Body of pancreas (tissue), 4 donors: ENCODE measurements at regions not wholly inside any gene's neighbourhood (a gene's known extent, or its start where the extent isn't known, plus 50 kb on each side); places are given as distances from the start of the nearest gene placed in this dataset.

Experiments
- ATAC-seq: fragments of 150-250 bp; one replicate; pipeline ENCODE4 v1.9.1; 2016
- DNase-seq, 4 donors: peaks; one replicate each; pipeline ENCODE4 v3.0.0-alpha.2; 2019
- H3K27ac ChIP-seq, 4 donors: fragments of 200-600 bp; sonication (generic); 1 replicate in 3 of 4; 2 replicates in 1 of 4; pipeline versions ENCODE4 v1.5.1 to v1.6.1; 2016 to 2019; ENCODE audit warnings: mild to moderate bottlenecking in 1 of 4, mixed read lengths in 1 of 4, moderate library complexity in 1 of 4
- H3K27me3 ChIP-seq, 2 donors: fragments of 200-600 bp; sonication (generic); one replicate each; pipeline ENCODE4 v1.6.0; 2016; ENCODE audit warnings: mild to moderate bottlenecking in 1 of 2
- H3K36me3 ChIP-seq, 2 donors: fragments of 200-600 bp; sonication (generic); replicated peaks in 1 of 2; 2 replicates each; pipeline ENCODE4 v1.5.1; 2016; ENCODE audit warnings: low read depth in 2 of 2; ENCODE audit not compliant: insufficient read depth in 1 of 2
- H3K4me1 ChIP-seq: fragments of 200-600 bp; sonication (generic); one replicate; pipeline ENCODE4 v1.6.0; 2016
- H3K4me3 ChIP-seq, 2 donors: fragments of 200-600 bp; sonication (generic); 1 replicate in 1 of 2; 2 replicates in 1 of 2; pipeline ENCODE4 v1.5.1; 2016 to 2019
- H3K9me3 ChIP-seq, 3 donors: fragments of 200-600 bp; sonication (generic); 1 replicate in 2 of 3; 2 replicates in 1 of 3; pipeline ENCODE4 v1.5.1; 2016
- POLR2A ChIP-seq, 3 donors: fragments of 450-650 bp; IDR thresholded peaks; one replicate each; pipeline ENCODE4 v1.6.1; 2016; ENCODE audit warnings: antibody characterized with exemption in 3 of 3, mild to moderate bottlenecking in 2 of 3
- WGBS, 2 donors: methylation state at CpG; one replicate each; pipeline ENCODE4 v1.1.5; 2017; 5-methylcytosine and 5-hydroxymethylcytosine counted together
- intact Hi-C: fragments of 100-400 bp; cut with DNase I; formaldehyde crosslinking; loops from one replicate; pipeline ENCODE4 v1.15.1; 2023
- TF ChIP-seq, protein P1 (sequence below), 7 experiments: fragments of 450-650 bp in 4 of 7; fragments of 200-600 bp in 3 of 7; sonication (generic) in 3 of 7; IDR thresholded peaks; one replicate each; pipeline ENCODE4 v1.5.1; 2016 to 2019; ENCODE audit warnings: antibody characterized with exemption in 7 of 7

DNA sequence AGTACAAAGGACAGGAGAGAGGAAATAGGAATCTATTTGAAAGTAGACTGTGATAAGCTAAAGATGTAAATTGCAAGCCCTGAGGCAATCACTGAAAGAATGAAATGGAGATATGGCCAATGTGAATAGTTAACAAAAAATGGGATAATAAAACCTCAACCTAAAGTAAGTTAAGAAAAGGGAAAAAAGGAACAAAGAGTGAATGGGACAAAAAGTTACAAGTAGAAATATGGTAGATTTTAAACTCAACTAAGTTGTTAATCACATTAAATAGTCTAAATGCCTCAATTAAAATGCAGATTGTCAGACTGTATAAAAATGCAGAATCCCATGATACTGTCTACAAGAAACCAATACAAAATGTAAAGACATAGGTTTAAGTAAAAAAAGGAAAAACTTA, 165.2 kb upstream of the RBMS1 start:
- Histone ChIP-seq H3K27ac (no peak overlapping the region), H3K36me3 (no peaks in the 10 kb centered on the region), H3K27me3 (no peaks in the 10 kb centered on the region), H3K4me3 (no peak overlapping the region), H3K9me3 (no peaks in the 10 kb centered on the region), H3K4me1 (no peaks in the 10 kb centered on the region)
- no peak for TF ChIP-seq POLR2A (IDR thresholded peaks at IDR 0.05)
- TF ChIP-seq, protein P1, sequence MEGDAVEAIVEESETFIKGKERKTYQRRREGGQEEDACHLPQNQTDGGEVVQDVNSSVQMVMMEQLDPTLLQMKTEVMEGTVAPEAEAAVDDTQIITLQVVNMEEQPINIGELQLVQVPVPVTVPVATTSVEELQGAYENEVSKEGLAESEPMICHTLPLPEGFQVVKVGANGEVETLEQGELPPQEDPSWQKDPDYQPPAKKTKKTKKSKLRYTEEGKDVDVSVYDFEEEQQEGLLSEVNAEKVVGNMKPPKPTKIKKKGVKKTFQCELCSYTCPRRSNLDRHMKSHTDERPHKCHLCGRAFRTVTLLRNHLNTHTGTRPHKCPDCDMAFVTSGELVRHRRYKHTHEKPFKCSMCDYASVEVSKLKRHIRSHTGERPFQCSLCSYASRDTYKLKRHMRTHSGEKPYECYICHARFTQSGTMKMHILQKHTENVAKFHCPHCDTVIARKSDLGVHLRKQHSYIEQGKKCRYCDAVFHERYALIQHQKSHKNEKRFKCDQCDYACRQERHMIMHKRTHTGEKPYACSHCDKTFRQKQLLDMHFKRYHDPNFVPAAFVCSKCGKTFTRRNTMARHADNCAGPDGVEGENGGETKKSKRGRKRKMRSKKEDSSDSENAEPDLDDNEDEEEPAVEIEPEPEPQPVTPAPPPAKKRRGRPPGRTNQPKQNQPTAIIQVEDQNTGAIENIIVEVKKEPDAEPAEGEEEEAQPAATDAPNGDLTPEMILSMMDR (IDR thresholded peaks at IDR 0.05), result no peak
- intact Hi-C loops, result no loop called here
- DNase-seq, result no peak
- ATAC-seq, result no peak

DNA sequence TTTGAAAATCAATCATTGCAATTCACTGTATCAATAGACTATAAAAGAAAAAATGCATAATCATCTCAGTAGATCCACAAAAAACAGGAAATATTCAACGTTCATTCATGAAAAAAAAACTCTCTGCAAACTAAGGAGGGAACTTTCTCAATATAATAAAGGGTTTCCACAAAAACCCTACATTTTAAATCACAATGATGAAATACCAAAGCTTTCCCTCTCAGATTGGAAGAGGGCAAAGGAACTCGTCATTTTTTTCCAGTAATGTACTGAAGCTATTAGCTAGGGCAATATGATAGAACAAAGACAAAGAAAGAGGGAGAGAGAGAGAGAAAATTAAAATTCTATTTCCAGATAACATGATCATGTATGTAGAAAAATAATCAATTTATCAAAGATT, 167.1 kb upstream of the RBMS1 start:
- DNase-seq (no peak), ATAC-seq (no peak)
- H3K4me1 ChIP-seq, result no peaks in the 10 kb centered on the region
- intact Hi-C loops, result no loop called here
- TF ChIP-seq POLR2A (IDR thresholded peaks at IDR 0.05), result no peak
- TF ChIP-seq, protein P1 (IDR thresholded peaks at IDR 0.05), result no peak
- no peak overlapping the region for H3K27ac ChIP-seq
- no peak overlapping the region for H3K4me3 ChIP-seq
- 52% methylated on average over 2 of the region's 2 CpGs for WGBS, 2 donors
- H3K27me3 ChIP-seq, result no peaks in the 10 kb centered on the region
- no peaks in the 10 kb centered on the region for H3K9me3 ChIP-seq
- H3K36me3 ChIP-seq, result no peaks in the 10 kb centered on the region

DNA sequence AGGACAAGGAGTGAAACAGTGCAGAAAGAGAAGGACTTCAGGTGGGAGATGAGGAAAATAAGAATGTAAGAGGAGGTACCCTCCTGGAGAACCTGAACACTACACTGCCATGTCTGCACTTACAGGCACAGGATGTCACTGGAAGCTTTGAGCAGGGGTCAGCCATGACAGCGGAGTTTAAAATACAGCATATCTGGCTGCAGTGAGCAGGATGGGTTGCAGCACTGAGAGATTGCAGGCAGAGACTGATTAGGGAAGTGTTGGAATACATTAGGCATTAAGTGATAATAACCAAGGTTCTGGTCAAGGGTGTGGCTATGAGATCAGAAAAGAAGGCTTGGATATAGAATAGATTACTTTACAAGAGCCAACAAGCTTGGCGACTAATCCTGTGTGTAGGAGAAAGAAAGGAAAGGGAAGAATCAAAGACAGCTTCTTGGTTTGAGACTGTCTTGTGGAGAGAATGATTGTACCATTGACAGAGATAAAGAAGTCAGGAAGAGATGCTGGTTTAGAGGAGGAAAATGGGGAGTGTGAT, 171.1 kb upstream of the RBMS1 start:
- intact Hi-C loops, result no loop called here

DNA sequence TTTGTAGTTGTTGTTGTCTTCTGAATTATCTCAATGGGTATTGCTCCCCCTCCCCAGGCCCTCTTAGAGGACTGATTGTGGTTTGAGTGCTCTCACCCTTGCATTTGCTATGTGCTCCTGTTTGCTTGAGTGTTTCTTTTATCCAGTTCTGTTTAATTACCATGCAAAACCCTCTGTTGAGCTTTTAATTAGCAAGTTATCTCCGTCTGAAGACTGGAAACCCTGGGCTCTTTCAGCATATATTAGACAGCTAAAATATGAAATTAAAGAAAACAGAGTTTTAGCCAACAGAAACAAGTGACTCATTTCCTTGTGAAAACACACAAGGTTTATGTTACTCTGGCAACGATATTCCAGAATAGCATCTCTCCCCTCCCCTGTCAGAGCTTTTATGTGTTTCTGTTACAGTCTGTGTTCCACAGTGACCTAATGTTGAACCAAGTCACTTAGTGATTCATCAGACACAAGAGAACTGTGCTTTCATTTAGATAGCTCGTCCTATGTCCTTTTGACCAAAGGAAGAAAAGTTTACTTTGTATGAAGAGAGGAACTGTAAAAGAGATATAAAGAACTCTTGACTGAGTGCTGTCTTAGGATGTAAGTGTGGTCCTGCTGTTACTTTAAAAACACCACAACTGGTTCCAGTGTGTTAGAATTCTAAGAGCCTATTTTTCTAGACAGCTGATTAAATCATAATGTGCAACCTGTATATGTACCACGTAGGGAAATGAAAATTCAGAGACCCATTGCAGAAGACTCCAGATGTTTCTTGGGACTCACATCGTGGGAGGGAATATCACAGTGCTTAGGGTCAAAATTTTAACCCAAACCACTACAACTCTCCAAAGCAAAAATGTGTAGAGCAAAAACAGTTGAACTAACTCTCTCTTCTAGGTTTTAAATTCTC, 172.8 kb upstream of the RBMS1 start:
- TF ChIP-seq, protein P1 (IDR thresholded peaks at IDR 0.05), result no peak
- no peak for TF ChIP-seq POLR2A (IDR thresholded peaks at IDR 0.05)
- ATAC-seq, result peak; percentile 75
- H3K9me3 ChIP-seq, result no peaks in the 10 kb centered on the region
- intact Hi-C loops, result no loop called here
- H3K36me3 ChIP-seq, result no peaks in the 10 kb centered on the region
- H3K4me1 ChIP-seq, result no peaks in the 10 kb centered on the region
- 23 to 34% methylated on average over 5 of the region's 5 CpGs for WGBS, 2 donors
- no peak overlapping the region for H3K4me3 ChIP-seq
- no peaks in the 10 kb centered on the region for H3K27me3 ChIP-seq
- H3K27ac ChIP-seq, result peak overlapping the region in 1 of 4 donors; percentile 41
- DNase-seq, result peak in 1 of 4 donors; percentile 7

More for the DNA sequence above, 171.1 kb upstream of the RBMS1 start:
- DNase-seq, result no peak
- WGBS, 2 donors, result 79 to 87% methylated on average over 2 of the region's 2 CpGs
- Histone ChIP-seq H3K9me3 (no peaks in the 10 kb centered on the region), H3K36me3 (no peaks in the 10 kb centered on the region), H3K4me1 (no peaks in the 10 kb centered on the region), H3K27ac (no peak overlapping the region), H3K4me3 (no peak overlapping the region), H3K27me3 (no peaks in the 10 kb centered on the region)
- no peak for TF ChIP-seq POLR2A (IDR thresholded peaks at IDR 0.05)
- TF ChIP-seq, protein P1 (IDR thresholded peaks at IDR 0.05), result no peak
- no peak for ATAC-seq
